Right lobe of liver (tissue), 6 donors: ENCODE measurements at regions not wholly inside any gene's neighbourhood (a gene's known extent, or its start where the extent isn't known, plus 50 kb on each side); places are given as distances from the start of the nearest gene placed in this dataset.
"Not testable (repeated sequence)": the region's sequence is repeated elsewhere in the genome, so short reads cannot be mapped to it uniquely, and the experiment has no call there.

Experiments
- ATAC-seq, 4 donors: fragments of 200-7000 bp; cut with Tn5 transposase; one replicate each; pipeline ENCODE4 v1.9.1; 2020; ENCODE audit warnings: mild to moderate bottlenecking in 4 of 4, moderate library complexity in 4 of 4
- DNase-seq, 3 donors: peaks; one replicate each; pipeline ENCODE4 v3.0.0-alpha.2; 2020
- H3K27ac ChIP-seq, 3 donors: fragments of 200-600 bp; one replicate each; pipeline ENCODE4 v1.8.0; 2022
- H3K27me3 ChIP-seq, 2 donors: fragments of 200-600 bp; one replicate each; pipeline ENCODE4 v1.8.0; 2022
- H3K36me3 ChIP-seq, 4 donors: fragments of 200-600 bp; sonication (generic) in 1 of 4; one replicate each; pipeline versions ENCODE4 v1.5.1 to v1.8.0; 2017 to 2022; ENCODE audit warnings: control low read depth in 1 of 4
- H3K4me1 ChIP-seq, 4 donors: fragments of 200-600 bp; sonication (generic) in 1 of 4; one replicate each; pipeline versions ENCODE4 v1.5.1 to v1.8.0; 2017 to 2022; ENCODE audit warnings: control low read depth in 1 of 4
- H3K4me3 ChIP-seq, 3 donors: fragments of 200-600 bp; one replicate each; pipeline ENCODE4 v1.8.0; 2022
- H3K9me3 ChIP-seq, 4 donors: fragments of 200-600 bp; sonication (generic) in 1 of 4; one replicate each; pipeline versions ENCODE4 v1.5.1 to v1.8.0; 2017 to 2022; ENCODE audit warnings: control low read depth in 1 of 4
- POLR2A ChIP-seq: fragments of 450-650 bp; IDR thresholded peaks from one replicate; pipeline ENCODE4 v1.6.1; 2017; ENCODE audit warnings: antibody characterized with exemption, mild to moderate bottlenecking
- WGBS: methylation state at CpG from one replicate; pipeline ENCODE4 v1.1.6; 2018; ENCODE audit warnings: low coverage, low lambda C conversion rate; ENCODE audit not compliant: insufficient coverage; ENCODE audit errors: missing lambda C conversion rate; 5-methylcytosine and 5-hydroxymethylcytosine counted together
- intact Hi-C, 2 donors: fragments of 100-400 bp; cut with DNase I; formaldehyde crosslinking; loops; one replicate each; pipeline versions ENCODE4 v1.11.2 to v1.14.1; 2022
- TF ChIP-seq, protein P1 (sequence below), 4 donors: fragments of 200-600 bp in 3 of 4; fragments of 450-650 bp in 1 of 4; IDR thresholded peaks; one replicate each; pipeline versions ENCODE4 v1.5.1 to v1.8.0; 2016 to 2022; ENCODE audit warnings: antibody characterized with exemption in 4 of 4, mild to moderate bottlenecking in 2 of 4
- donor health status: DM: no; HTN: yes; CAD: no.
- donor health status: DM: no; HTN: no; CAD: no.
- donor health status: DM: no; HTN: no; CAD: no.
- donor health status: DM: no; HTN: yes; CAD: no.
- donor health status: DM: no; HTN: yes; CAD: no.

DNA sequence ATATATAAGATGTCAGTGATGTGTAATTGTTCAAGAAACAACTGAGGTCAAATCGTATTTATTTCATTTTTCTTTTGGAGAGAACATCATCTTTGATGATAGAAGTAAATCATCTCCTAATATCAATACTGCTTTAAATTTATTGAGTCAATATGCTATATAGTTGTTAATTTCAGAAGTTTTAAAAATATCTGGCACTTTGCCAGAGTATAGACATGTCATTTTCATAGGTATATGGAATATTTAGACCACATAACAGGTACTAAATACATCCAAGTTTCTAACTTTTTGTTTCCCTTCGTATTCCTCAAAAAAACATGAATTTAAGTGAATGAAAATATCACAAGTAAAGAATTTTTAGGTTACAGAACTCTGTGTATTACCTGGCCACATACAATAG, 577.8 kb downstream of the ARL4A start:
- DNase-seq (no peak), ATAC-seq (no peak)
- intact Hi-C loops = no loop called here
- no peak overlapping the region for H3K27ac ChIP-seq
- 35% methylated on average over 2 of the region's 2 CpGs for WGBS
- no peaks in the 10 kb centered on the region for H3K36me3 ChIP-seq
- no peaks in the 10 kb centered on the region for H3K9me3 ChIP-seq
- H3K4me1 ChIP-seq = no peaks in the 10 kb centered on the region
- H3K27me3 ChIP-seq = no peaks in the 10 kb centered on the region
- no peak for TF ChIP-seq POLR2A
- TF ChIP-seq, protein P1, sequence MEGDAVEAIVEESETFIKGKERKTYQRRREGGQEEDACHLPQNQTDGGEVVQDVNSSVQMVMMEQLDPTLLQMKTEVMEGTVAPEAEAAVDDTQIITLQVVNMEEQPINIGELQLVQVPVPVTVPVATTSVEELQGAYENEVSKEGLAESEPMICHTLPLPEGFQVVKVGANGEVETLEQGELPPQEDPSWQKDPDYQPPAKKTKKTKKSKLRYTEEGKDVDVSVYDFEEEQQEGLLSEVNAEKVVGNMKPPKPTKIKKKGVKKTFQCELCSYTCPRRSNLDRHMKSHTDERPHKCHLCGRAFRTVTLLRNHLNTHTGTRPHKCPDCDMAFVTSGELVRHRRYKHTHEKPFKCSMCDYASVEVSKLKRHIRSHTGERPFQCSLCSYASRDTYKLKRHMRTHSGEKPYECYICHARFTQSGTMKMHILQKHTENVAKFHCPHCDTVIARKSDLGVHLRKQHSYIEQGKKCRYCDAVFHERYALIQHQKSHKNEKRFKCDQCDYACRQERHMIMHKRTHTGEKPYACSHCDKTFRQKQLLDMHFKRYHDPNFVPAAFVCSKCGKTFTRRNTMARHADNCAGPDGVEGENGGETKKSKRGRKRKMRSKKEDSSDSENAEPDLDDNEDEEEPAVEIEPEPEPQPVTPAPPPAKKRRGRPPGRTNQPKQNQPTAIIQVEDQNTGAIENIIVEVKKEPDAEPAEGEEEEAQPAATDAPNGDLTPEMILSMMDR (IDR thresholded peaks at IDR 0.05) = no peak
- H3K4me3 ChIP-seq = no peak overlapping the region

DNA sequence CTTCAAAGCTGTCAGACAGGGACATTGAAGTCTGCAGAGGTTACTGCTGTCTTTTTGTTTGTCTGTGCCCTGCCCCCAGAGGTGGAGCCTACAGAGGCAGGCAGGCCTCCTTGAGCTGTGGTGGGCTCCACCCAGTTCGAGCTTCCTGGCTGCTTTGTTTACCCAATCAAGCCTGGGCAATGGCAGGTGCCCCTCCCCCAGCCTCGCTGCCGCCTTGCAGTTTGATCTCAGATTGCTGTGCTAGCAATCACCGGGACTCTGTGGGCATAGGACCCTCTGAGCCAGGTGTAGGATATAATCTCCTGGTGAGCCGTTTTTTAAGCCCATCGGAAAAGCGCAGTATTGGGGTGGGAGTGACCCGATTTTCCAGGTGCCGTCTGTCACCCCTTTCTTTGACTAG, 586.8 kb downstream of the ARL4A start:
- ATAC-seq, H3K36me3 ChIP-seq, intact Hi-C loops, H3K4me3 ChIP-seq, H3K4me1 ChIP-seq, H3K27ac ChIP-seq, H3K27me3 ChIP-seq, DNase-seq, H3K9me3 ChIP-seq: not testable (repeated sequence)
- WGBS = 80% methylated on average over 3 of the region's 9 CpGs

DNA sequence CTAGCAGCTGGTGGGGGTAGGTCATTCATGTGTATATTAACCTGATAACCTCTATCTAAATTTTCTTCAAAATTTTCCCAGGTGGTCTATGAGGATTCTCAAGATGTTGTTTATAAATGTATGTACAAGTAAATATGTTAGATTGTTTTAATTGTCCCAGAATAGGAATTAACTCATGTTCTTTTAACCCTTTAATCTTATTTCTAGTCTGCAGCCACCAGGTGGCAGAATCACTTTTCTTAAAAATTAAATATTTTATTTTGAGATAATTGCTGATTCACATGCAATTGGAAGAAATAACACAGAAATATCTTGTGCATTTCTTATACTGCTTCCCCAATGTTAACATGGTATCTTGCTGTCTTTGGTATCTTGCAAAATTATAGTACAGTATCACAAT, 589.5 kb downstream of the ARL4A start:
- H3K9me3 ChIP-seq = no peaks in the 10 kb centered on the region
- H3K27me3 ChIP-seq = no peaks in the 10 kb centered on the region
- H3K4me3 ChIP-seq = no peak overlapping the region
- no peaks in the 10 kb centered on the region for H3K4me1 ChIP-seq
- intact Hi-C loops = no loop called here
- DNase-seq (no peak), ATAC-seq (no peak)
- no peaks in the 10 kb centered on the region for H3K36me3 ChIP-seq
- TF ChIP-seq, protein P1 (IDR thresholded peaks at IDR 0.05) = peak in 1 of 4 donors; percentile 8
- no peak for TF ChIP-seq POLR2A
- H3K27ac ChIP-seq = no peak overlapping the region

DNA sequence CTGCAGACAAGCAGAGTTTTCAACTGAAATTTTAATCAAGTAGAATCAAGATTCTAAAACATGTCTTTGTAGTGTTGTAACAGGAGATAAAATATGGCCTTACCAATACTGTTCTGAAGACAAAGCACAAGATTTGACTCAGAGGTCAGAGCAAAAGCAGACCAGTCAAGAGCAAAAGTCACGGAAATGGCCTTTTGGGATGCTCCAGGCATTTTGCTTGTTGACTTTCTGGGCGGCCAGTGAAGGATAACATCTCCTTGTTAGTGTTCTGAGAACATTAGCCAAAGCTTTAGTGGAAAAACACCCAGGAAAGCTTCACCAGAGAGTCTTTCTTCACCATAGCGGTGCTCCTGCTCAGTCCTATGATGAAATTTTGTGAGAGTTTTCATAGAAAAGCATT, 590.6 kb downstream of the ARL4A start:
- Histone ChIP-seq H3K4me1 (no peaks in the 10 kb centered on the region), H3K36me3 (no peaks in the 10 kb centered on the region), H3K27me3 (no peaks in the 10 kb centered on the region), H3K9me3 (no peaks in the 10 kb centered on the region), H3K4me3 (no peak overlapping the region), H3K27ac (no peak overlapping the region)
- WGBS = 43% methylated on average over 3 of the region's 3 CpGs
- intact Hi-C loops = no loop called here
- DNase-seq = no peak
- TF ChIP-seq, protein P1 (IDR thresholded peaks at IDR 0.05) = no peak
- TF ChIP-seq POLR2A = no peak
- no peak for ATAC-seq

DNA sequence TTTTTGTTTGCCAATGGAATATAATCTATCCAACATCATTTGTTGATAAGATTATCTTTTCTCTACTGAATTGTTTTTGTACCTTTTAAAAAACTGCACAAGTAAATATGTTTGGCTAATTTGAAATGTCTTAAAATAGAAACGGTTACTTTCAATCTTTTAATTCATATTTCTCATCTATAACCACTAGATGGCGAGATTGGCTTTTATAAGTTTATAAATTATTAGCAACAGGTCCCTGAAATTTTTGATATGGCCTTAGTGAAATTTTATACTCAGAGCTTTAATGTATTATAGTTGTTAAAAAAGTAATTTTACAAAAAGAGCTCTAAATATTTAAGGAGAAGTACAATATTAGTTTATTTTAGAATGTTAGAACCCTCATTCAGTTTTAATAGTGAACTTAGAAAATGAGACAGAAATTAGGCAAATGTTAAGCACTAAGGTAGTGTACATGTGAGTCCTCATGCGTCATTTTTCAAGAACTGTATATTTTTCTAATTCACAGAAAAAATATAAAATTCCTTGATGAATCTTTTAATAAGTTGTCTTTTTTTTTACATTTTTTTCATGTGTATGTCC, 592.5 kb downstream of the ARL4A start:
- no peaks in the 10 kb centered on the region for H3K9me3 ChIP-seq
- TF ChIP-seq POLR2A = no peak
- TF ChIP-seq, protein P1 (IDR thresholded peaks at IDR 0.05) = peak; percentile 34 to 54 (median 43)
- WGBS = 26% methylated on average over 3 of the region's 3 CpGs
- no peak for DNase-seq
- no peak overlapping the region for H3K4me3 ChIP-seq
- H3K27ac ChIP-seq = no peak overlapping the region
- no peaks in the 10 kb centered on the region for H3K27me3 ChIP-seq
- no peaks in the 10 kb centered on the region for H3K36me3 ChIP-seq
- ATAC-seq = no peak
- intact Hi-C loops = no loop called here
- no peaks in the 10 kb centered on the region for H3K4me1 ChIP-seq
